GM12872 (cell line): ENCODE measurements at regions not wholly inside any gene's neighbourhood (a gene's known extent, or its start where the extent isn't known, plus 50 kb on each side); places are given as distances from the start of the nearest gene placed in this dataset.

Source experiments
- TF ChIP-seq, protein P1 (sequence below): IDR thresholded peaks from 3 replicates; pipeline ENCODE4 v1.5.1; 2011; ENCODE audit warnings: low read depth, mild to moderate bottlenecking, low read length, moderate library complexity; ENCODE audit not compliant: insufficient read depth

DNA sequence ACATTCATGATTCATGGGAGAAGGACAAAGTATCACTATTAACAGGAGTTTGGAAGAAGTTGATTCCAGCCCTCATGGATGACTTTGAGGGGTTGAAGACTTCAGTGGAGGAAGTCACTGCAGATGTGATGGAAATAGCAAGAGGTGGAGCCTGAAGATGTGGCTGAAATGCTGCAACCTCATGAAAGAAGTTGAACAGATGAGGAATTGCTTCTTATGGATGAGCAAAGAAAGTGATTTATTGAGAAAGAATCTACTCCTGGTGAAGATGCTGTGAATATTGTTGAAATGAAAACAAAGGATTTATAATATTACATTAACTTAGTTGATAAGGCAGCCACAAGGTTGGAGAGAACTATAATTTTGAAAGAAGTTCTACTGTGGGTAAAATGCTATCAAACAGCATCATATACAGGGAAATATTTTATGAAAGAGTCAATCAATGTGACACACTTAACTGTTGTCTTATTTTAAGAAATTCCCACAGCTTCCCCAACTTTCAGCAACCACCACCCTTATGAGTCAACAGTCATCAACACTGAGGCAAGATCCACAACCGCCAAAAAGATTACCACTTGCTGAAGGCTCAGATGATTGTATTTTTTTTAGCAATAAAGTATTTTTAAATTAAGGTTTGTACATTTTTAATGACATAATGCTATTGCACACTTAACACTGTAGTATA lies 302.6 kb downstream of the CBLL2 start:
- TF ChIP-seq, protein P1, sequence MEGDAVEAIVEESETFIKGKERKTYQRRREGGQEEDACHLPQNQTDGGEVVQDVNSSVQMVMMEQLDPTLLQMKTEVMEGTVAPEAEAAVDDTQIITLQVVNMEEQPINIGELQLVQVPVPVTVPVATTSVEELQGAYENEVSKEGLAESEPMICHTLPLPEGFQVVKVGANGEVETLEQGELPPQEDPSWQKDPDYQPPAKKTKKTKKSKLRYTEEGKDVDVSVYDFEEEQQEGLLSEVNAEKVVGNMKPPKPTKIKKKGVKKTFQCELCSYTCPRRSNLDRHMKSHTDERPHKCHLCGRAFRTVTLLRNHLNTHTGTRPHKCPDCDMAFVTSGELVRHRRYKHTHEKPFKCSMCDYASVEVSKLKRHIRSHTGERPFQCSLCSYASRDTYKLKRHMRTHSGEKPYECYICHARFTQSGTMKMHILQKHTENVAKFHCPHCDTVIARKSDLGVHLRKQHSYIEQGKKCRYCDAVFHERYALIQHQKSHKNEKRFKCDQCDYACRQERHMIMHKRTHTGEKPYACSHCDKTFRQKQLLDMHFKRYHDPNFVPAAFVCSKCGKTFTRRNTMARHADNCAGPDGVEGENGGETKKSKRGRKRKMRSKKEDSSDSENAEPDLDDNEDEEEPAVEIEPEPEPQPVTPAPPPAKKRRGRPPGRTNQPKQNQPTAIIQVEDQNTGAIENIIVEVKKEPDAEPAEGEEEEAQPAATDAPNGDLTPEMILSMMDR = no peak

DNA sequence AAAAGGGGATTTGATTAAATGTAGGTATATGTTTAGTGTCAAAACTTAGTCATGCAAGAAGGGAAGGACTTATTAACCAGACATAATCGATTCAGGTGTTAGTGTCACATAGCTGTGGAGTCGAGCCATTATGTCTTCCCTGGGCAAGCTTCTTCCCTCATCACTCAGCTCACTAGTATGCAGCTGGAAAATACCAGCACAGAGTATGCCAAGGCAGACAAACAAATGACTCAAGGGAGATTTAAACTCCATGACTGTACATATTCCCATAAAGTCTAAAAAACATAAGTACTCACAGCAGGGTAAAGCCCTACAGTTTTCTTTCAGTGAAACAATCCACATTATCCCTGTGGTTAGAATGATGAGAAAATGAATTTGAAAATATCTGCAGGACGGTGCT lies 304.5 kb downstream of the CBLL2 start:
- TF ChIP-seq, protein P1 = no peak

DNA sequence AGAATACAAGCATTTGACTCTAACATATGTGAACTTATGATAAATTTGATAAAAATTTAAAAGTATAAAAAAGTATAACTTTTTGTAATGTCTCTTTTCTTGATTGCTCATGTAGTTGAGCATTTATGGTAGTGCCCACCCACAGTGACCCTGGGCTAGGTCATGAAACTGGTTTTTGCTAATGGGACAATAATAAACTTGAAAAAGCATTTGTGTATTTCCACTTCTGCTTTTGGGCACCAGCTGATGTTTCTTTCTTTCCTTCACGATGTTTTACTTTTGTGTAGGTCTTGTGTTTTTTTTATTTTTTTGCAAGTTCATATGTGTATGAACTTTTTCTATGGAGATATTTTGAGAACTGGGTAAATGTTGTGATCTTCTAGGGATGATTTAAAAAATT lies 313.1 kb downstream of the CBLL2 start:
- TF ChIP-seq, protein P1 = no peak

DNA sequence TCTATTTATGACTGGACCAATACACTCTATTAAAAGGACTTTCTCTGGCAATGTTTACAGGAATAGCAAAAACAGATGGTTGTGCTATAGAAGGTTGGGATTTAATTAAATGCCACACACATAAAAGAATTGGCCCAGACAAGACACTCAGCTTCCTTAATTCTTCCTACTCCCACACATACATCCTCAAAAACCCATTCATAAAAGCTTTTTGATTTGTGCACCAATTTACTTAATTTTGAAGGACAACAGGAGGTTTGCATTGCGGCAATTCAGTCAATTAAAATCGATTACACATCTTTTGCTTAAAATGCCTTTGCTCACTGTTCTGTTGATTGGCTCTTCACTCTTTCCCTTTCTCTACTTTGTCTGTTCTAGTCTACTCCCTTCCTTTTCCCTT lies 317.1 kb downstream of the CBLL2 start:
- TF ChIP-seq, protein P1 = no peak

DNA sequence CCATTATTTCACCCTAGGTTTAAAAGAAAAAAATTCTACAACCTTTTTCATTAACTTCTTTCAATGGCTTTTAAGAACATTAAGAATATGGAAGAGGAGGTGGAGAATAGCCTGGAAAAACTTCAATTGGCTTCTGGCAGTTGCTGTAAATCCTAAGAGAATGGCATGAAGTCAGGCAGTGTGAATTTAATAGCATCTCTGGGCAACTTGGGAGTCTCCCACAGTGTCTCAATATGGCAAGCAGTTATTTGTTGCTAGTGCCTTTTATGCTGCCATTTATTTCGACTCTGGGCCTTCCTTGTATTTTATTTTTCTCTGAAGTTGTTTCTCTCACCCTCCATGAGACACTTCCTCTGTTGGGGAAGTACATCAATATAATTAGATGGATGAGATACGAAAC lies 322.1 kb downstream of the CBLL2 start:
- TF ChIP-seq, protein P1 = no peak

DNA sequence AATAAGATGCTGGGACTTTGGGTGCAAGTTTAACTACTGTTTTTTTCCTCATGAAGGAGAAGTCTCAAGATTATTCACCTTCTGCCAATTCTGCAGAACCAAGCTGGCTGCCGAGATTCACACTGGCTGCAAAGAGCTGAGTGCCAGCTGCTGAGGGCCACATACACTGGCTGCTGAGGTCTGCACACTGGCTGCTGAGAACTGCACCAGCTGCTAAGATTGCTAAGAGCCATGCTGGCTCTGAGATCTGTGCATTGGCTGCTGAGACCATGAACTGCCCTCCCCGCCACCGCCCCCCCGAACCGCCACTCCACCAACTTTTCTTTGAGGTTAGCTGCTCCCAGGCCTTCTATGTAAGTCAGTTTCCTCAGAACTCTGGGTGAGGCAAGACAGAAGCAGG lies 330.3 kb downstream of the CBLL2 start:
- TF ChIP-seq, protein P1 = no peak

DNA sequence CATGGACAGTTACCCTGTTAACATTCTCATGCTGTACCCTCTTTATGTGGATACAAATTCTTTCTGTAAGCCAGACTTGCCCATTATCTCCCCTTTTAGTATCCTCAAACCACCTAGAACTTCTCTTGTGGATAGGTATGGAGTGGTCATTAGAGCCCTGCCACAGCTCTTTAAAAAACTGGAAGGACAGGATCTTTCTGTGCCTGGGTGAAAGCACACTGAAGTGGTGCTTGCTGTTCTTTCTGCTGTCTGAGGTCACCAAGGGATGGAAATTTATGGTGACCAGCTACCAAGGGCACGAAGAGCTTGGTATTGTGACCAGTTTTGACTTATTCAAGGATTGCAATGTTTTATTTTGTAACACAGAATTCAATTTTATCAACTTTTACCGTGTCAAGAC lies 344.2 kb downstream of the CBLL2 start:
- TF ChIP-seq, protein P1 = no peak
